HG03378 (cell line): ENCODE measurements at regions not wholly inside any gene's neighbourhood (a gene's known extent, or its start where the extent isn't known, plus 50 kb on each side); places are given as distances from the start of the nearest gene placed in this dataset.

Experiments
- ATAC-seq: cut with Tn5 transposase; IDR thresholded peaks from one replicate; pipeline ENCODE4 v1.9.1; 2021; ENCODE audit warnings: mild to moderate bottlenecking, moderate library complexity; ENCODE audit not compliant: unreplicated experiment

DNA sequence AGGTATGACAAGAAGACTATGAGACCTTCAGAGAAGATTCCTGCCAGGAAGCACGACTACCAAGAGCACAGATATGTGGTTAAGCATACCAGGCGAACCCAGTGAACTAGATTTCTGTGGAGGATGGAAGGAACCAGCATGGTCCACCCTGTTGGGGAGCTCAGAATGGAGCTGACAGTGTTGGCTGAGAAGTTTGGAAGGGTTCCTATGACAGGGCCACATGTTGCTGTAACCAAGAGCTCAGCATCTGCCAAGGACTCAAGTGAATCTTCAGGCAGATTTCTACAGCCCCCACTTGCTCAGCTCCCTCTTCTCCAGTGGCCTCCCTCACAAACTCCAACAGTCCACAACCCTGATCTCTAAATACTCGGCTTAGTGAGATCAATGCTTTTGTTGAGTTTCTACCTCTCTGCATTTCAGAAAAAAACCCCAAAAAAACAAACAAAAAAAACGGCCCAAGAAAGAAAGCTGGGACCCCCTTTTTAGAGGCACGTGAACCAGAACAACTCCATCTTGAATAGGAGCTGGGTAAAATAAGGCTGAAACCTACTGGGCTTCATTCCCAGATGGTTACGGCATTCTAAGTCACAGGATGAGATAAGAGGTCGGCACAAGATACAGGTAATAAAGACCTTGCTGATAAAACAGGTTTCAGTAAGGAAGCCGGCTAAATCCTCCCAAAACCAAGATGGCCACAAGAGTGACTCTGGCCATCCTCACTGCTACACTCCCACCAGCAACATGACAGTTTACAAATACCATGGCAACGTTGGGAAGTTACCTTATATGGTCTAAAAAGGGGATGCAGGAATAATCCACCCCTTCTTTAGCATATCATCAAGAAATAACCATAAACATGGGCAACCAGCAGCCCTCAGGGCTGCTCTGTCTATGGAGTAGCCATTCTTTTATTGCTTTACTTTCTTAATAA, 691.1 kb downstream of the UQCRFS1 start:
- no peak for ATAC-seq

GRCh38 chr19:28520998-28521568, 691.9 kb downstream of the UQCRFS1 start:
- no peak for ATAC-seq

GRCh38 chr19:28519952-28520861, 692.7 kb downstream of the UQCRFS1 start:
- ATAC-seq, result no peak

DNA sequence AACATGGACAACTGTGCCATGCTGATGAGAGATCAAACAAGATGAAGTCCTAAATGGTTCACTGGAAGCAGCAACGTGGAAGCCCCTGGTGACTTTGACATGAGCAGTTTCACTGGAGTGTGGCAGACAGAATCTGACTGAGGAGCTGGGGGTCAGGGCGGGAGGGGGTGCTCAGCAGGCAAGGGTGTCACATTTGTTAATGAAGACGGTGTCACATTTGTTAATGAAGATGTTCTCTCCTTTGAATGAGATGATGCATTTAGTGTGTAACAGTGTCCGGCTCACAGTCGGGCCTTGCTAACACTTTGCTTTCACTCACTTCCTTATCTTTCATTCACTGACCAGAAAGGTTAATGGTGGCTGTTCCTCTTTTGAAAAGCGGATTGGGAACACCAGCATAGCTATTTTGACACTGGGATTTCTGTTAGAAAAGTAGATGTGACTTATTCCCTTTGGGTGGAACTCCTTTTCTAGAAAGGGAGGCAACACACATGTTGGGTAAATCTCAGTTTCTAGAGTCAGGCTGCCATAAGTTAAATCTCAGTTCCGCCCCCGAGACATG, 693.7 kb downstream of the UQCRFS1 start:
- no peak for ATAC-seq

DNA sequence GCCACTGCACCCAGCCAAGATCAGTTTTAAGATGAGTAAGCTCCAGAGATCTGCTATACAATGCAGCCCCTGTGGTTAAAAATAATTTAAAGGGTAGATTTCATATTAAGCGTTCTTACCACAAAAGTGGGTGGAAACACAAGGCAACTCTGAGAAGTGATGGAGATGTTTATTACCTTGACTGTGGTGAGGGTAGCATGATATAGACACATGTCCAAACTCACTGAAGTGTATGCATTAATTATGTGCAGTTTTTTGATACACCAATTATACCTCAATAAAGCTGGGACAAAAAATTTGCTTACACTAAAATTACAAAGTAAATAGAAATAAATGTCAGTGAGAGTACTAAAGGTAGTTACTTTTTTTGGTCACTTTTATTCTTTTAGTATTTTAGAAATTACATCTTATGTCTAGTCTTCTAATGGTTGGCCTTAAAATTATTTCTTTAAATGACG, 696.5 kb downstream of the UQCRFS1 start:
- no peak for ATAC-seq

- no peak for ATAC-seq
Observed at GRCh38 chr19:28514166-28514565, 698.8 kb downstream of the UQCRFS1 start.

GRCh38 chr19:28511655-28512054, 701.3 kb downstream of the UQCRFS1 start:
- ATAC-seq, result no peak

DNA sequence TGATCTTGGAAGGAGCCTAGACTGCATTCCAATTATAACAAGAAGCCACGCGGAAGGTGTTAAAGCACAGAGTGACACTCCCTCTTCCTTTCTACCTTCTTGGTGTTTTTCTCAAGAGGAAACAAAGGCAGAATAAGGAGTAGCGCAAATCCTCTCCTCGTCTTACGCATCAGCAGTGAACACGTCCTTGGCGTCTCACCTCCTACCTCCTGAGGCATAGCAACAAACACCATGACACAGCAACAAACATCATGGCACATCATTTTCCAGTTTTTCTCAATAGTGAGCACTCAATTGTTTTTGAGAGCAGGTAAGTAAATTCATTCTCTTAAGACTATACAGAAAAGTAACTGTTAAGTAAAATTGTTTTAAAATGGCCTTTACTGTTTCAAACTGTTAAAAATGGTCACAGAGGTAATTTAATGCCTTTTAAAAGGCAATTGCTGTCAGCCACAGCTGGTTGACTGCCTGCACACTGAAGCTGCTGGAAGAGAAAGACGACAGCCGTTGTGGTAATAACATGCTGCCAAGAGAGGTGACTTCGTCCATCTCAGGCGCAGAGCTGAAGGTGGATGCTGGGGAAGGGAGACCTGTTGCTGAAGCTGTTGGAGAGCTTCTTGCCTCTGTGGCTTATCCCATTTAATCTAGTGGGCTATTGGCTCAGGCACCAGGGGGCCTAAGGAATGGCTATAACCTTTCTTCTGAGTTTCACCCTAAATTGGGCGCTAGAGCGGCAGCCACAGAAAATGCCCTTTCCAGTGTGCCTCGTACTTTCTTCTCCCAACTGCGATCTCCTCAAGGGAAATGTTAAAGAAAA, 703.7 kb downstream of the UQCRFS1 start:
- no peak for ATAC-seq

DNA sequence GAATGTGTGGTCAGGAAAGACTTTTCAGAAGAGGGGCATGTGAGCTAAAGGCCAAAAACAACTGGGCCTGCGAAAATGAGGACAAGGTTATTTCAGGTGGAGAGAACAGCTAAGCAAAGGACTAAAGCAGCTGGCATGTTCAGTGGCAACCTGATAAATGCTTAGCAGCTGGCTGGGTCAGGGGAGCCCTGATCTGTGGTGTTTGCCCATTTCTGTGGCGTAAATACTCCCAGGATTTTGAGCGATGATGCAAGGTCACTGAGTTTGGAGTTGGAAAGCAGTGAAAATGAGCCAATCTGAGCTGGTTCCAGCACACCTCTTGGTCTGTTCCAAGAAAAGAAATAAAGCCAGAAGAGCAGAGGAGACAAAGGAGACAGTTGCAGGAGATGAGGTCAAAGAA, 704.3 kb downstream of the UQCRFS1 start:
- no peak for ATAC-seq

DNA sequence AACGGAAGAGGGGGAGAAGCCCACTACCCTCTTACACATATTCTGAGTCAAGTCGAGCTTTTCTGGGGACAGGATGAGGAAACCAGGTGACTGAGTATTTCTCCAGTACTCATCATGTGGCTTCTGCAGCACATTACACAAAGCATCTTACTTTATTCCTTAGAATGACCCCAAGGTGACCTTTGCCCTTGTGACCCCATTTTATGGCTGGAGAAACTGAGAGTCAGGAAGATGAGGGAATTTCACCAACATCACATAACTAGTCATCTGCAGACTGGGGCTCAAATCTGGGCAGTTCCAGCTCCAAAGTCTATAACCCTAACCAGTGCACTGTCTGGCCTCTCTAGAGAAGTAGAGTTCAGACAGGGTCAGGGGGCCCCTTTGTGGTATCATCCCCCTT, 707.0 kb downstream of the UQCRFS1 start:
- no peak for ATAC-seq

DNA sequence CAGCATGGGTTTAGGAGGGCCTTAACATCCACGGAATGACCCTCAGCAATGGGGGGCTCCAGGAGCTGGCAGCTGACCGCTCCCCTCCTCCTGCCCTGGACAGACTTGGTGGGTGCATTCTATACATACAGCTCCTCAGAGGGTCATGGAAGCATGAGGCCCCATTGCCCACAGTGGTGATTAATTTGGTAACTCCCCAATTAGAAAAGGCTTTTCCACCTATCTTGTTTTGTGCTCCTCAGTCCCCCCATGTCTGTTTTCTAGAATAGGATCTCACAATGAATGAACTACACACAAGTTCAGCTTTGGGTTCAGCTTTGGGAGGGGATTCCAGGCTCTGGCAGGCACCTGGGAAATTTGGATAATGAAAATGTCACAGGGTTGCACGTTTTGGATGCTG, 707.8 kb downstream of the UQCRFS1 start:
- ATAC-seq, result no peak

DNA sequence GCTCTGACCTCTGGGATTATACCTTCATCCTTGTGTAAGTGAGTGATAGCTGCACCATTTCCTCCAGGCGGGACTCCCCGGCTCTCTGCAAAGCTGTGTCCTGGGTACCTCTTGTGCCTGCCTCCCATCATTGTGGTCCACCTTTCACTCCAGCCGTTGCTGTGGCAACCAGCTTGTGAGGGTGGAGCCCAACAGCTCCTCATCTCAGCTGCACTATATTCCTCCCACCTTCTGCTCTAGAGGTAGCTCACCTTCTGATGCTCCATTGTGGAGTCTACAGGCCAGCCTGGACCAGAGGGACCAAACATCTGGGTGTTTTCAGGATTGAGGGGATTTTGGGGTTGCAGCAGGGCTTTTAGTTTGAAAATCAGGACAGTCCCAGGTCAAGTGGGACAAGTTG, 708.2 kb downstream of the UQCRFS1 start:
- ATAC-seq, result no peak

GRCh38 chr19:28504139-28504538, 708.8 kb downstream of the UQCRFS1 start:
- no peak for ATAC-seq

GRCh38 chr19:28502879-28503734, 709.8 kb downstream of the UQCRFS1 start:
- no peak for ATAC-seq

DNA sequence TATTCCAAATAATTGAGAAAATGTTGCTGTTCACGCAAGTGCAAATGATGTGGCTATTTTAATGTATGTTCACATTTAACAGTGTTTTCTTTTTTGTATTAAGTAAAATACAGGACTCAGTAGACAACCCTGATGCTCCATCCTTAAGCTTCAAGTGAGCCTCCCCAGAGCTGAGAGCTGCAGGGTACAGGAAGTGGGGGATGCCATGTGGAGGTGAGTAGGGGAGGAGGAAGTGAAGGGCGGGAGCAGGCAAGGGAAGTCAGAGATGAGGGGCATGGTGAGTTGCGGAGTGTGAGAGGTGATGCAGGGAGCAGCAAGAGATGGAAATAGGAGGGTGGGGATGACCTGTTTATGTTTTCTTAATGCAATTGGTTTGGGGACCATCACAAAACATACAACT, 711.0 kb downstream of the UQCRFS1 start:
- no peak for ATAC-seq

DNA sequence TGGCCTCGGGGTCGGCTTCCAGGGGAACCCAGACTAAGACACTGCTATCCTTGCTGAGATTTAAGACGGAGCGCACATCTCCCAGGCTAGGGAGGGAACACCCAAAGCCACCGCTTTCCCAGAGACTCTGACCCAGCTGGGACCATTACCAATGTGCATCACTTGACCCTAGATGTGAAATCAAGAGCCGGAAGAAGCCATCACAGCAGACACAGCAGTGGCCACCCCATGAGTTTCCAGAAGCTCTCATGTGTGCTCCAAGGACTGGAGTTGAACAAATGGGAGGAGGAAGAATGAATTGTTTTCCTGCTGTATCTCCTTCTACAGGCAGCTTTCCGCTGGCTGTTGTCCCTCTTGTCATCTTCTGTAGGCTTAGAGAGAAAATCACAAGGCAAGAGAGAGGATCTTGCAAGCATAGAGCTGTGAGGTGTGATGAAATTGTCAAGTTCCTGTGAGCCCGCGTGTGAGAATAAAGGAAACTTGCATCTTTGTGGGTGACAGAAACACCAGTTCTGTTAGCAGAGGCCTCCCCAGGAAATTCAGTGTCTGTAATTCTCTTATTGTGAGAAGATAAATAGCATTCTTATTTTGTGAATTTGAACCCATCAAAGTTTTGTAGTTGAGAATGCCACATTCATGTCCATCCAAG, 711.8 kb downstream of the UQCRFS1 start:
- ATAC-seq, result no peak

DNA sequence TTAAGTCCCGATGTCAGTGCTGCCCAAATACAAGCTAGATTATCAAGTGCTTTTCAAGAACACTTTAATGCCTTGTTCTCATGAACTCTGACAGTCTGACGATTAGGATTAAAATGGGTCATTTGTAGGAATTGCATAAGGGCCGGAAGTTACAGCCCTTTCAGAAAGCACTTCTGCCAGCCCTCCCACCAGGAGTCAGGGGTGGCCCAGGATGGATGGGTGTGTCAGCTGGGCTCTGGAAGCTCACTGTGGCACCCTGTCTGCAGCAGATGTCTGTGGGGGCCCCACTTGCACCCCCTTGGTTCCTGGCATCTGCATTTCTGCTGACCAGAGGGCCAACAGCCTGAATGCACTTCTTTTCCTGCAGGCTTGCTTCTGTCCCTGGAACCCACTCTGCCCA, 712.7 kb downstream of the UQCRFS1 start:
- ATAC-seq, result no peak

- no peak for ATAC-seq
Observed at GRCh38 chr19:28498404-28498976, 714.5 kb downstream of the UQCRFS1 start.
